Astrocyte (in vitro differentiated cells and primary cell): ENCODE measurements at regions not wholly inside any gene's neighbourhood (a gene's known extent, or its start where the extent isn't known, plus 50 kb on each side); places are given as distances from the start of the nearest gene placed in this dataset.

Experiments
- EZH2 ChIP-seq: IDR thresholded peaks from 2 replicates; pipeline ENCODE4 v1.6.1; 2012; ENCODE audit warnings: mild to moderate bottlenecking, low read length, inconsistent platforms; ENCODE audit not compliant: insufficient read depth
- TF ChIP-seq, protein P1 (sequence below): IDR thresholded peaks from 2 replicates; pipeline ENCODE4 v1.5.1; 2011; ENCODE audit warnings: low read depth, mild to moderate bottlenecking, inconsistent platforms, low read length, moderate library complexity; ENCODE audit not compliant: insufficient read depth

- TF ChIP-seq, protein P1, sequence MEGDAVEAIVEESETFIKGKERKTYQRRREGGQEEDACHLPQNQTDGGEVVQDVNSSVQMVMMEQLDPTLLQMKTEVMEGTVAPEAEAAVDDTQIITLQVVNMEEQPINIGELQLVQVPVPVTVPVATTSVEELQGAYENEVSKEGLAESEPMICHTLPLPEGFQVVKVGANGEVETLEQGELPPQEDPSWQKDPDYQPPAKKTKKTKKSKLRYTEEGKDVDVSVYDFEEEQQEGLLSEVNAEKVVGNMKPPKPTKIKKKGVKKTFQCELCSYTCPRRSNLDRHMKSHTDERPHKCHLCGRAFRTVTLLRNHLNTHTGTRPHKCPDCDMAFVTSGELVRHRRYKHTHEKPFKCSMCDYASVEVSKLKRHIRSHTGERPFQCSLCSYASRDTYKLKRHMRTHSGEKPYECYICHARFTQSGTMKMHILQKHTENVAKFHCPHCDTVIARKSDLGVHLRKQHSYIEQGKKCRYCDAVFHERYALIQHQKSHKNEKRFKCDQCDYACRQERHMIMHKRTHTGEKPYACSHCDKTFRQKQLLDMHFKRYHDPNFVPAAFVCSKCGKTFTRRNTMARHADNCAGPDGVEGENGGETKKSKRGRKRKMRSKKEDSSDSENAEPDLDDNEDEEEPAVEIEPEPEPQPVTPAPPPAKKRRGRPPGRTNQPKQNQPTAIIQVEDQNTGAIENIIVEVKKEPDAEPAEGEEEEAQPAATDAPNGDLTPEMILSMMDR: no peak
- TF ChIP-seq EZH2: no peak
Measured at GRCh38 chr20:50410343-50410742, 99.8 kb upstream of the PTPN1 start.
